ENCODE measurements at regions not wholly inside any gene's neighbourhood (a gene's known extent, or its start where the extent isn't known, plus 50 kb on each side); places are given as distances from the start of the nearest gene placed in this dataset.

DNA sequence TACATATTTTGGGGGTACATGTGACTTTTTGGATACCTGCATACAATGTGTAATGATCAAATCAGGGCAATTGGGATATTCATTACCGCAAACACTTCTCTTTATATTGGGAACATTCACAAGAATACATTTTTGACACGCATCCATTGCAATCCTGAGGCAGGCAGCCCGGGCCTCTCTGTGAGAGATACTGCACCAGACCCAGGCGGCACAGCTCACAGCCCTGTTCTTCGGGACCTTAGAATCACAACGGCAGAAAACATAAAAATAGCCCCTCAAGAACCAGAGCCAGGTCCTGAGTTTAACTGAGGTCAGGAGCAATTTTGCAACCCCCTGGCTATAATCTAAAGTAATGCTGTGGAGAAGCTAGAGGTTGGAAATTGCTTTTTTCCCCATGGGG, 90.8 kb upstream of the PGBD5 start:
- TF ChIP-seq, protein P1, sequence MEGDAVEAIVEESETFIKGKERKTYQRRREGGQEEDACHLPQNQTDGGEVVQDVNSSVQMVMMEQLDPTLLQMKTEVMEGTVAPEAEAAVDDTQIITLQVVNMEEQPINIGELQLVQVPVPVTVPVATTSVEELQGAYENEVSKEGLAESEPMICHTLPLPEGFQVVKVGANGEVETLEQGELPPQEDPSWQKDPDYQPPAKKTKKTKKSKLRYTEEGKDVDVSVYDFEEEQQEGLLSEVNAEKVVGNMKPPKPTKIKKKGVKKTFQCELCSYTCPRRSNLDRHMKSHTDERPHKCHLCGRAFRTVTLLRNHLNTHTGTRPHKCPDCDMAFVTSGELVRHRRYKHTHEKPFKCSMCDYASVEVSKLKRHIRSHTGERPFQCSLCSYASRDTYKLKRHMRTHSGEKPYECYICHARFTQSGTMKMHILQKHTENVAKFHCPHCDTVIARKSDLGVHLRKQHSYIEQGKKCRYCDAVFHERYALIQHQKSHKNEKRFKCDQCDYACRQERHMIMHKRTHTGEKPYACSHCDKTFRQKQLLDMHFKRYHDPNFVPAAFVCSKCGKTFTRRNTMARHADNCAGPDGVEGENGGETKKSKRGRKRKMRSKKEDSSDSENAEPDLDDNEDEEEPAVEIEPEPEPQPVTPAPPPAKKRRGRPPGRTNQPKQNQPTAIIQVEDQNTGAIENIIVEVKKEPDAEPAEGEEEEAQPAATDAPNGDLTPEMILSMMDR (IDR thresholded peaks at IDR 0.05; ENCODE audit: unreplicated experiment), result no peak
- H3K4me3 Mint-ChIP-seq, result no peak overlapping the region
- no peak overlapping the region for H3K27ac Mint-ChIP-seq
- no peaks in the 10 kb centered on the region for H3K4me1 Mint-ChIP-seq
- DNase-seq (ENCODE audit: low spot score in 2 of 2, unreplicated experiment in 2 of 2), result no peak
- H3K9me3 Mint-ChIP-seq, result peaks cover 3% of the 10 kb centered on the region
- H3K36me3 Mint-ChIP-seq, result no peaks in the 10 kb centered on the region
- peaks cover 67% of the 10 kb centered on the region for H3K27me3 Mint-ChIP-seq (ENCODE audit: low read depth)

DNA sequence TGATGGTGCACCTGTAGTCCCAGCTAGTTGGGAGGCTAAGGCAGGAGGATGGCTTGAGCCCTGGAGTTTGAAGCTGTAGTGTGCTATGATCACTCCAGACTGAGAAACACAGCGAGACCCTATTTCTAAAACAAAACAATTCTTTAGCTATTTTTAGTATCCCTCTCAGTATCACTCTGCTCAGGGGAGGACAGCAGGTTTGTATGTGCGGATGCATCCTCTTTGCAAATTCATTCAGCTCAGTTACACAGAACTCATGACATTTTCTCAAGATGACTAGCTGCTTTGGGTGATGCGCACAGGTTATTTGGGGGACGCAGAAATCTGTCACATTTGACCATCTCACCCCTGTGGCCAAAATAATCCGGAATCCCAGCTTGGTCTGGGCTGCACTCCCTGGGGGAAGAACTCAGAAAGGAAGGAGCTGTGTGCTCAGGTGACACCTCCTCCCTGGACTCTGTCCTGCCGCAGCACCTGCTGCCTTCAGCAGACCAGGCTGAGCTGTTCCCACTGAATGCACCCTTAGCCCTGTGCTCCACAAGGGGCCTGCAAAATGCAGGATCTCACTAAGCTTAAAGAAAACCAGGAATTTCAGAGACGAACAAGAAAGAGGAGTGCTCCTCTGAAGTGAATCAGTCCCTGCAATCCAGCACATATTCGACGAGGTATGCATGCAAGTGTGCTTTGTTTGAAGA, 89.5 kb upstream of the PGBD5 start:
- H3K27ac Mint-ChIP-seq, result no peak overlapping the region
- TF ChIP-seq, protein P1 (IDR thresholded peaks at IDR 0.05; ENCODE audit: unreplicated experiment), result no peak
- no peaks in the 10 kb centered on the region for H3K4me1 Mint-ChIP-seq
- DNase-seq (ENCODE audit: low spot score in 2 of 2, unreplicated experiment in 2 of 2), result no peak
- peaks cover 58% of the 10 kb centered on the region for H3K27me3 Mint-ChIP-seq (ENCODE audit: low read depth)
- H3K9me3 Mint-ChIP-seq, result no peaks in the 10 kb centered on the region
- H3K36me3 Mint-ChIP-seq, result no peaks in the 10 kb centered on the region
- H3K4me3 Mint-ChIP-seq, result no peak overlapping the region

DNA sequence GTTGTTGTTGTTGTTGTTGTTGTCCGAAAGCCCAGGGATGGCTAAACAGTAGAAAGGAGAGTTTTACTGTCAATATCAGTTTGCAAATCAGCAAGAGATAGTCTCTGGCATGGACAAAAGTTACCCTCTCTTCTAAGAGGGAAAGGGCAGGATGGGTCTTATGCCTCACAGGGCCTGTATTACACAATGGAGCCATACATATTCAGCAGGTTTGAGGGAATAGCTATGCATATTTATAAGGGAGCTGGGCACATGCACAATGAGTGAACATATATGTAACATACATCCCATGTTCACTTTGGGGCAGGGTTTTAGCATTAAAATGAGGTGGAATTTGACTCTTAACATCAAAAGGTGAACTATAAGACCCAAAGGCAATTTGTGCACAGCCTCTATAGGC, 84.4 kb upstream of the PGBD5 start:
- no peaks in the 10 kb centered on the region for H3K9me3 Mint-ChIP-seq
- no peaks in the 10 kb centered on the region for H3K36me3 Mint-ChIP-seq
- peaks cover 1% of the 10 kb centered on the region for H3K4me1 Mint-ChIP-seq
- no peak overlapping the region for H3K27ac Mint-ChIP-seq
- H3K27me3 Mint-ChIP-seq (ENCODE audit: low read depth), result peaks cover 26% of the 10 kb centered on the region
- H3K4me3 Mint-ChIP-seq, result no peak overlapping the region
- no peak for DNase-seq (ENCODE audit: low spot score in 2 of 2, unreplicated experiment in 2 of 2)
- TF ChIP-seq, protein P1 (IDR thresholded peaks at IDR 0.05; ENCODE audit: unreplicated experiment), result no peak

DNA sequence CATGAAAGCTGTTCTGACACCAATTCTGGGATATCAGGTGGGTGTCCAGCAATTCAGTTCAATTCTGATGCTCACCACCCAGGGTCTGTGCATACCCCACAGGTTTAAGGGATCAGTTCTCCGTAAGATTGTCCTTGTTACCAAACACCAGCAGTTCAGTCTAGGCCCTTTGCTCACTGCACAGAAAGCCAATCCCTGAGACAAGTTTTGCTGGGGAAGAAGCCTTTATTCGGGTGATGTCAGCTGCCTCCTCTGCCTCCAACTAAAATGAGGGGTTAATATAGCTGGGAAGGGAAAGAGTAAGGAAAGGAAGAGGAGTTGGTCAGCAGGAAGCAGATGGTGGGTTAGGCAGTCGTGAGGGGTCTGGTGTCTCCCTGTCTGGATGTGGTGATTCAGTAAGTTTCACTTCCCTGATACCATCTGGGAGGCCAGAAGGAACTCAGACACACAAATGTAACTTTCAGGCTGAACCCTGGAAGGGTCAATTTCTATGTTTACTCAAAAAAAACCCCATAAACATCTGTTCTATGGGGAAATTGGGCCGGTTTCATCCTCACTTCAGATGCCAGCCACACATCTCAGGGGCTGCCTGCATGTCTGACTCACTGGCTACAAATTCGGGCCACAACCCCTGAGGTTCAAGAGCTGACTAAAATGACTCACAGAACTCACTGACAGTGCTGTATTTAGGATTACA, 83.3 kb upstream of the PGBD5 start:
- Mint-ChIP-seq H3K4me1 (peaks cover 6% of the 10 kb centered on the region), H3K27ac (no peak overlapping the region)

DNA sequence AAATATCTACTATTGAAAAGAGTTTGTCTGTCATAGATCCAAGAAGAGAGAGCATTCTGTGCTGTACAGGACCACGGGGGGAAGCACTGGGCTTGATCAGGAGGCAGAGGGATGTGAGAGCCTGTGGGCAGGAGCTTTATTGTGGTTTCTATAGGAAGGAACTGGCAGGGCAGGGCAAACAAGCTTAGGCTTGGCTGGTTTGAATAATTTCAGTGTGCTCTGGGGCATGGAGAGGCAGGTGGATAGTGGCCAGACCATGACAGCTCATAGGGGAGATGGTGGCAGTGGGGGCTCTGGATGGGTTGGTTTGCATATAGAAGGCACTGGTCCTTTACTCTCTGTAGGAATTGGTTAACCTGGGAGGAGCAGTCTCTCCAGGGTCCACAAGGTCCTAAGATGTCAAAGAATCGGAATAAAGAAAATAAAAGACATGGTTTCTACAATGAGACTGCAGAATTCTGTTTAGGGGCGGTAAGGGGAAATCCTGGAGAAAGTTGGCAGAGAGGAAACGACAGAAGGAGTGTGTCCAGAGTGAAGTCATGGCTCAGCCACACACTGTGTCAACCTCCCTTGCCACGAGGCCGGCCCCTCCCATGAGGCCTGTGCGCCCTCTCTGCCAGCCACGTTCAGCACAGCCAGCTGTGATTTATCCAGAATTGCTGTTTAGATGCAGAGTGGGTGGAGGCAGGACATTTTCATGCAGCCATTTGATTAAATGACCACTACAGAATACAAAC, 81.7 kb upstream of the PGBD5 start:
- Mint-ChIP-seq H3K4me3 (no peak overlapping the region), H3K27me3 (ENCODE audit: low read depth) (peaks cover 2% of the 10 kb centered on the region), H3K27ac (no peak overlapping the region), H3K36me3 (no peaks in the 10 kb centered on the region), H3K9me3 (no peaks in the 10 kb centered on the region), H3K4me1 (peaks cover 14% of the 10 kb centered on the region)
- no peak for DNase-seq (ENCODE audit: low spot score in 2 of 2, unreplicated experiment in 2 of 2)
- TF ChIP-seq, protein P1 (IDR thresholded peaks at IDR 0.05; ENCODE audit: unreplicated experiment), result no peak

More for the DNA sequence above, 83.3 kb upstream of the PGBD5 start:
- Mint-ChIP-seq H3K9me3 (no peaks in the 10 kb centered on the region), H3K4me3 (no peak overlapping the region), H3K36me3 (no peaks in the 10 kb centered on the region), H3K27me3 (ENCODE audit: low read depth) (peaks cover 16% of the 10 kb centered on the region)
- DNase-seq (ENCODE audit: low spot score in 2 of 2, unreplicated experiment in 2 of 2), result no peak
- TF ChIP-seq, protein P1 (IDR thresholded peaks at IDR 0.05; ENCODE audit: unreplicated experiment), result no peak

Measured in mesothelial cell of epicardium (in vitro differentiated cells).